H9 (cell line): ENCODE measurements at regions not wholly inside any gene's neighbourhood (a gene's known extent, or its start where the extent isn't known, plus 50 kb on each side); places are given as distances from the start of the nearest gene placed in this dataset.
A peak's percentile ranks its signal among the peaks of the same experiment; 100 is the strongest.

Experiments
- DNase-seq: peaks from one replicate; pipeline ENCODE4 v3.0.0-alpha.2; 2017
- H2AFZ ChIP-seq: one replicate; pipeline ENCODE4 v1.6.1; 2013; ENCODE audit warnings: mild to moderate bottlenecking, low read length, control low read depth, moderate library complexity
- H2AK5ac ChIP-seq: 2 replicates; pipeline ENCODE4 v1.6.1; 2013; ENCODE audit warnings: low read length, control low read depth, mixed read lengths; ENCODE audit not compliant: insufficient read length
- H2BK120ac ChIP-seq: one replicate; pipeline ENCODE4 v1.6.1; 2013; ENCODE audit warnings: low read depth, mild to moderate bottlenecking, low read length, control low read depth, inconsistent platforms; ENCODE audit not compliant: poor library complexity, severe bottlenecking
- H2BK12ac ChIP-seq: 2 replicates; pipeline ENCODE4 v1.6.1; 2013; ENCODE audit warnings: low read length, control low read depth, mixed read lengths, low read depth; ENCODE audit not compliant: insufficient read length
- H2BK15ac ChIP-seq: 2 replicates; pipeline ENCODE4 v1.6.1; 2013; ENCODE audit warnings: low read depth, low read length, control low read depth
- H2BK20ac ChIP-seq: one replicate; pipeline ENCODE4 v1.6.1; 2013; ENCODE audit warnings: low read depth, mild to moderate bottlenecking, low read length, control low read depth, inconsistent platforms; ENCODE audit not compliant: poor library complexity, severe bottlenecking
- H2BK5ac ChIP-seq: 2 replicates; pipeline ENCODE4 v1.6.1; 2013; ENCODE audit warnings: low read length, control low read depth, mixed read lengths; ENCODE audit not compliant: insufficient read length
- H3K14ac ChIP-seq: 2 replicates; pipeline ENCODE4 v1.6.1; 2013; ENCODE audit warnings: low read length, control low read depth; ENCODE audit not compliant: insufficient read depth
- H3K18ac ChIP-seq: 2 replicates; pipeline ENCODE4 v1.6.1; 2013; ENCODE audit warnings: low read depth, mild to moderate bottlenecking, mixed read lengths, low read length, control low read depth; ENCODE audit not compliant: insufficient read length
- H3K23ac ChIP-seq: 2 replicates; pipeline ENCODE4 v1.6.1; 2013; ENCODE audit warnings: low read length, control low read depth, mixed read lengths, low read depth; ENCODE audit not compliant: insufficient read length
- H3K23me2 ChIP-seq: 2 replicates; pipeline ENCODE4 v1.6.1; 2013; ENCODE audit warnings: low read depth, mild to moderate bottlenecking, mixed read lengths, low read length, control low read depth; ENCODE audit not compliant: insufficient read length, poor library complexity, severe bottlenecking
- H3K27ac ChIP-seq: 2 replicates; pipeline ENCODE4 v1.5.1; 2013; ENCODE audit warnings: low read length, control low read depth, mixed read lengths, low read depth; ENCODE audit not compliant: insufficient read length
- H3K27me3 ChIP-seq: 2 replicates; pipeline ENCODE4 v1.6.1; 2013; ENCODE audit warnings: low read length, control low read depth, inconsistent platforms; ENCODE audit not compliant: insufficient read depth
- H3K4ac ChIP-seq: 2 replicates; pipeline ENCODE4 v1.6.1; 2013; ENCODE audit warnings: low read depth, mild to moderate bottlenecking, control low read depth, inconsistent platforms, low read length, moderate library complexity
- H3K4me1 ChIP-seq: 2 replicates; pipeline ENCODE4 v1.6.1; 2013; ENCODE audit warnings: low read length, control low read depth, inconsistent platforms; ENCODE audit not compliant: insufficient read depth
- H3K4me2 ChIP-seq: 2 replicates; pipeline ENCODE4 v1.6.1; 2013; ENCODE audit warnings: low read length, control low read depth, mixed read lengths; ENCODE audit not compliant: insufficient read length, insufficient read depth
- H3K56ac ChIP-seq: 2 replicates; pipeline ENCODE4 v1.6.1; 2013; ENCODE audit warnings: low read depth, mild to moderate bottlenecking, mixed read lengths, low read length, control low read depth; ENCODE audit not compliant: insufficient read length
- H3K79me1 ChIP-seq: 2 replicates; pipeline ENCODE4 v1.6.1; 2013; ENCODE audit warnings: low read depth, mild to moderate bottlenecking, moderate library complexity, low read length, control low read depth, inconsistent platforms; ENCODE audit not compliant: insufficient read depth, poor library complexity, severe bottlenecking
- H3K79me2 ChIP-seq: 2 replicates; pipeline ENCODE4 v1.6.1; 2013; ENCODE audit warnings: low read length, control low read depth, inconsistent platforms; ENCODE audit not compliant: insufficient read depth
- H3K9ac ChIP-seq: 2 replicates; pipeline ENCODE4 v1.6.1; 2013; ENCODE audit warnings: low read length, control low read depth, mixed read lengths; ENCODE audit not compliant: insufficient read length; ENCODE audit errors: extremely low read depth
- H3K9me3 ChIP-seq: one replicate; pipeline ENCODE4 v1.6.1; 2013; ENCODE audit warnings: low read depth, low read length, inconsistent platforms; ENCODE audit not compliant: control insufficient read depth
- H3T11ph ChIP-seq: one replicate; pipeline ENCODE4 v1.6.1; 2013; ENCODE audit warnings: mild to moderate bottlenecking, low read length, control low read depth, inconsistent platforms
- H4K20me1 ChIP-seq: one replicate; pipeline ENCODE4 v1.6.1; 2013; ENCODE audit not compliant: control insufficient read depth, insufficient read length, insufficient read depth
- H4K5ac ChIP-seq: 2 replicates; pipeline ENCODE4 v1.6.1; 2013; ENCODE audit warnings: low read depth, mild to moderate bottlenecking, mixed read lengths, low read length, control low read depth; ENCODE audit not compliant: insufficient read length
- H4K8ac ChIP-seq: replicated peaks from 2 replicates; pipeline ENCODE4 v1.6.1; 2013; ENCODE audit warnings: low read length, control low read depth, mixed read lengths, low read depth; ENCODE audit not compliant: insufficient read length
- H4K91ac ChIP-seq: 2 replicates; pipeline ENCODE4 v1.6.1; 2013; ENCODE audit warnings: low read depth, mild to moderate bottlenecking, moderate library complexity, mixed read lengths, low read length, control low read depth; ENCODE audit not compliant: insufficient read length
- H3K27ac Mint-ChIP-seq, 3 experiments: 2 replicates in 2 of 3; 3 replicates in 1 of 3; pipeline ENCODE4 v1.8.0; 2020 to 2021; ENCODE audit warnings: mixed read lengths in 3 of 3, mild to moderate bottlenecking in 1 of 3, moderate library complexity in 1 of 3
- H3K27me3 Mint-ChIP-seq: 2 replicates; pipeline ENCODE4 v1.8.0; 2021; ENCODE audit warnings: low read depth, mild to moderate bottlenecking, moderate library complexity, mixed read lengths
- H3K36me3 Mint-ChIP-seq, 3 experiments: 2 replicates in 2 of 3; 3 replicates in 1 of 3; pipeline ENCODE4 v1.8.0; 2020 to 2021; ENCODE audit warnings: low read depth in 3 of 3, mixed read lengths in 3 of 3; ENCODE audit not compliant: insufficient read depth in 1 of 3
- H3K4me1 Mint-ChIP-seq, 2 experiments: 2 replicates each; pipeline ENCODE4 v1.8.0; 2020; ENCODE audit warnings: mixed read lengths in 2 of 2
- H3K4me3 Mint-ChIP-seq, 2 experiments: 2 replicates in 1 of 2; 3 replicates in 1 of 2; pipeline ENCODE4 v1.8.0; 2020 to 2021; ENCODE audit warnings: mild to moderate bottlenecking in 2 of 2, mixed read lengths in 2 of 2, moderate library complexity in 1 of 2
- H3K9me3 Mint-ChIP-seq, 2 experiments: 2 replicates in 1 of 2; 3 replicates in 1 of 2; pipeline ENCODE4 v1.8.0; 2020; ENCODE audit warnings: mild to moderate bottlenecking in 2 of 2, mixed read lengths in 2 of 2, moderate library complexity in 1 of 2
- CTCF ChIP-seq: fragments of 200-600 bp; sonication (generic); conservative IDR thresholded peaks from 3 replicates; pipeline ENCODE4 v1.8.0; 2021; ENCODE audit warnings: antibody characterized with exemption, mild to moderate bottlenecking
- WGBS: extraction: QIAGEN DNeasy Blood & Tissue Kit; methylation state at CpG from one replicate; pipeline ENCODE4 v1.1.7; 2013; ENCODE audit warnings: missing lambda C conversion rate, low lambda C conversion rate, mixed read lengths; ENCODE audit not compliant: insufficient read length; ENCODE audit errors: extremely low coverage; 5-methylcytosine and 5-hydroxymethylcytosine counted together

DNA sequence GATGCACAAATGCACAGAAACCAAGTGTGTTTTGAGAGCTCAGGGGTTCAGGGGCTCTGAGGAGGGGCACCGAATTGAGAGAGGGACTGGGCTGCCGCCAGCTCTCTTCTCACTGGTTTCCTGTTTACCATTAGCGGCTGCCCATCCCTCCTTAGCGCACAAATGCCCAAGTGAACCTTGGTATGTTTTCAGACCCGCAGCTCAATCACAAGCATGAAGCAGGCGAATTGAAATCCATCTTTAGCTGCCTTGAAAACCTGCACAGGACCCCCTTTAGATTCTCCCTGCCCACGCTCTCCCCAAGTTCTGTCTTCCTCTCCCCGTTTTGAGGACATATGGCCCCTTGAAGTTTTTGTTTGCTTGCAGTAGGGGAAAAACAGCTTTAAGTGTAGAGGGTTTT, 61.1 kb upstream of the ACOT11 start:
- no peak for TF ChIP-seq CTCF
- H3K27ac ChIP-seq: no peak overlapping the region

More for the DNA sequence above, 61.1 kb upstream of the ACOT11 start:
- peaks cover 2% of the 10 kb centered on the region; the same call in 1 of the 2 replicates for H3K4me1 ChIP-seq
- H2BK12ac ChIP-seq: no peak overlapping the region
- H2BK5ac ChIP-seq: no peak overlapping the region
- no peak overlapping the region for H2AK5ac ChIP-seq
- H3K27ac Mint-ChIP-seq: peak overlapping the region in 1 of 3 experiments; percentile 58; a peak in 1 of 7 replicates
- no peak overlapping the region for H2BK120ac ChIP-seq
- no peak overlapping the region for H3T11ph ChIP-seq
- H3K23me2 ChIP-seq: peaks cover 15% of the 10 kb centered on the region
- no peak overlapping the region for H2BK20ac ChIP-seq
- no peak overlapping the region for H4K5ac ChIP-seq
- peaks cover 5% of the 10 kb centered on the region; the same call in 1 of the 2 replicates for H3K27me3 ChIP-seq
- peaks cover 49 to 52% of the 10 kb centered on the region in 2 experiments for H3K4me1 Mint-ChIP-seq
- H3K4me3 Mint-ChIP-seq: peak overlapping the region; percentile 6 to 75; a peak in 4 of 5 replicates
- H3K14ac ChIP-seq: no peak overlapping the region
- H3K4me2 ChIP-seq: peak overlapping the region; percentile 76
- no peak overlapping the region for H2BK15ac ChIP-seq
- no peak overlapping the region for H3K4ac ChIP-seq
- peaks cover 34% of the 10 kb centered on the region for H3K27me3 Mint-ChIP-seq
- DNase-seq: no peak
- no peaks in the 10 kb centered on the region for H3K9me3 ChIP-seq
- H3K36me3 Mint-ChIP-seq: no peaks in the 10 kb centered on the region; a peak in 1 of 7 replicates
- H2AFZ ChIP-seq: no peak overlapping the region
- H3K56ac ChIP-seq: no peak overlapping the region
- H3K23ac ChIP-seq: no peak overlapping the region
- WGBS: no CpG with 5 or more reads among the region's 8 CpGs
- no peak overlapping the region for H4K91ac ChIP-seq
- H3K18ac ChIP-seq: no peak overlapping the region
- no peaks in the 10 kb centered on the region for H3K79me2 ChIP-seq
- no peaks in the 10 kb centered on the region; a peak in 1 of 5 replicates for H3K9me3 Mint-ChIP-seq
- no peak overlapping the region for H4K8ac ChIP-seq
- no peaks in the 10 kb centered on the region for H4K20me1 ChIP-seq
- no peaks in the 10 kb centered on the region for H3K79me1 ChIP-seq
- no peak overlapping the region for H3K9ac ChIP-seq
